Naive thymus-derived CD4-positive, alpha-beta T cell (primary cell): ENCODE measurements at regions not wholly inside any gene's neighbourhood (a gene's known extent, or its start where the extent isn't known, plus 50 kb on each side); places are given as distances from the start of the nearest gene placed in this dataset.

ENCODE experiments used
- ATAC-seq: fragments of 150-1000 bp; cut with Tn5 transposase; 2 replicates; pipeline ENCODE4 v1.10.0; 2021; ENCODE audit warnings: mild to moderate bottlenecking, moderate library complexity
- CTCF ChIA-PET: fragments of 350-600 bp; sonication (Branson Sonifier 250); formaldehyde crosslinking; loops from one replicate; lab custom pipeline; 2021; ENCODE audit warnings: antibody characterized with exemption; lab: Charles Lee
- POLR2A ChIA-PET: fragments of 350-600 bp; sonication (Branson Sonifier 250); formaldehyde crosslinking; loops from one replicate; lab custom pipeline; 2021; ENCODE audit warnings: antibody characterized with exemption, inconsistent platforms; lab: Charles Lee
- DNase-seq, 9 donors: peaks; one replicate each; pipeline versions ENCODE4 v3.0.0 to v3.0.0-alpha.2; 2020 to 2022; ENCODE audit warnings: mixed read lengths in 1 of 9
- H3K27ac ChIP-seq: one replicate; pipeline ENCODE4 v1.7.0; 2013; ENCODE audit warnings: mild to moderate bottlenecking, low read depth, low read length, moderate library complexity
- H3K27me3 ChIP-seq, 2 donors: one replicate each; pipeline ENCODE4 v1.7.0; 2013; ENCODE audit warnings: low read length in 2 of 2, mild to moderate bottlenecking in 2 of 2, moderate library complexity in 2 of 2; ENCODE audit not compliant: control insufficient read depth in 2 of 2, insufficient read depth in 2 of 2
- H3K36me3 ChIP-seq, 3 experiments: 1 replicate in 2 of 3; 2 replicates in 1 of 3; pipeline ENCODE4 v1.7.0; 2013; ENCODE audit warnings: low read length in 3 of 3, mild to moderate bottlenecking in 3 of 3, moderate library complexity in 1 of 3; ENCODE audit not compliant: insufficient read depth in 3 of 3, control insufficient read depth in 2 of 3
- H3K4me1 ChIP-seq, 2 donors: one replicate each; pipeline ENCODE4 v1.7.0; 2013; ENCODE audit warnings: low read length in 2 of 2, mild to moderate bottlenecking in 2 of 2, moderate library complexity in 1 of 2; ENCODE audit not compliant: control insufficient read depth in 2 of 2, insufficient read depth in 2 of 2
- H3K4me3 ChIP-seq: 2 replicates; pipeline ENCODE4 v1.7.0; 2013; ENCODE audit warnings: mild to moderate bottlenecking, low read length
- H3K9me3 ChIP-seq, 3 experiments: 1 replicate in 2 of 3; 2 replicates in 1 of 3; pipeline ENCODE4 v1.7.0; 2013; ENCODE audit warnings: low read length in 3 of 3; ENCODE audit not compliant: control insufficient read depth in 2 of 3
- H3K27ac Mint-ChIP-seq, 9 donors: one replicate each; pipeline ENCODE4 v1.8.0; 2020 to 2022; ENCODE audit warnings: mixed read lengths in 9 of 9, mild to moderate bottlenecking in 8 of 9, moderate library complexity in 5 of 9, inconsistent platforms in 2 of 9
- H3K27me3 Mint-ChIP-seq, 5 donors: one replicate each; pipeline ENCODE4 v1.8.0; 2021 to 2022; ENCODE audit warnings: mixed read lengths in 5 of 5, mild to moderate bottlenecking in 1 of 5
- H3K36me3 Mint-ChIP-seq, 5 donors: one replicate each; pipeline ENCODE4 v1.8.0; 2020 to 2022; ENCODE audit warnings: mixed read lengths in 5 of 5, mild to moderate bottlenecking in 3 of 5, inconsistent platforms in 1 of 5
- H3K4me1 Mint-ChIP-seq, 7 donors: one replicate each; pipeline ENCODE4 v1.8.0; 2020 to 2022; ENCODE audit warnings: mixed read lengths in 7 of 7, mild to moderate bottlenecking in 3 of 7, inconsistent platforms in 1 of 7
- H3K4me3 Mint-ChIP-seq, 10 donors: one replicate each; pipeline ENCODE4 v1.8.0; 2020 to 2022; ENCODE audit warnings: mild to moderate bottlenecking in 10 of 10, mixed read lengths in 10 of 10, moderate library complexity in 6 of 10, inconsistent platforms in 2 of 10
- H3K9me3 Mint-ChIP-seq, 11 donors: one replicate each; pipeline ENCODE4 v1.8.0; 2020 to 2022; ENCODE audit warnings: mixed read lengths in 11 of 11, mild to moderate bottlenecking in 4 of 11, inconsistent platforms in 1 of 11, moderate library complexity in 1 of 11
- intact Hi-C, 2 donors: fragments of 100-400 bp; cut with micrococcal nuclease; formaldehyde crosslinking; loops; one replicate each; pipeline ENCODE4 v1.15.1; 2023

GRCh38 chr12:4117386-4118016 lies 156.1 kb upstream of the CCND2 start:
- peaks cover 0 to 3% (median 0%) of the 10 kb centered on the region in 5 donors for H3K36me3 Mint-ChIP-seq
- H3K27me3 Mint-ChIP-seq, result no peaks in the 10 kb centered on the region
- peaks cover 25 to 69% (median 44%) of the 10 kb centered on the region in 7 donors for H3K4me1 Mint-ChIP-seq
- peak overlapping the region in 9 of 10 donors; percentile 71 to 87 (median 79) for H3K4me3 Mint-ChIP-seq
- Histone ChIP-seq H3K4me3 (peak overlapping the region; percentile 17), H3K4me1 (peaks cover 29 to 30% of the 10 kb centered on the region in 2 donors), H3K27ac (no peak overlapping the region), H3K9me3 (no peaks in the 10 kb centered on the region), H3K36me3 (no peaks in the 10 kb centered on the region), H3K27me3 (no peaks in the 10 kb centered on the region)
- intact Hi-C loops, result loop anchor here in 1 of 2 donors (1.0 kb wide), 1 partner anchor 10 kb away; no protein-coding TSS in a partner anchor
- CTCF ChIA-PET, result interaction anchor here (0.5 to 3.1 kb wide), 4 partner anchors 9 to 159 kb away, joined by 3 to 11 read pairs (median 3); no protein-coding TSS in a partner anchor
- DNase-seq (no peak), ATAC-seq (no peak)
- H3K9me3 Mint-ChIP-seq, result peaks cover 0 to 1% (median 0%) of the 10 kb centered on the region in 11 donors
- POLR2A ChIA-PET, result interaction anchor here (1.3 to 2.4 kb wide), 3 partner anchors 10 to 152 kb away, joined by 3 to 8 read pairs (median 7); no protein-coding TSS in a partner anchor
- H3K27ac Mint-ChIP-seq, result peak overlapping the region in 5 of 9 donors; percentile 66 to 86 (median 78)

GRCh38 chr12:4116251-4117111 lies 157.1 kb upstream of the CCND2 start:
- H3K27me3 ChIP-seq, result no peaks in the 10 kb centered on the region
- ChIA-PET CTCF (interaction anchor here (0.6 to 3.1 kb wide), 3 partner anchors 8 to 160 kb away, joined by 3 to 11 read pairs (median 3); no protein-coding TSS in a partner anchor), POLR2A (interaction anchor here (1.3 to 2.2 kb wide), 2 partner anchors 9 to 153 kb away, joined by 3 to 7 read pairs; no protein-coding TSS in a partner anchor)
- no peak overlapping the region for H3K27ac ChIP-seq
- H3K4me1 ChIP-seq, result peaks cover 29 to 30% of the 10 kb centered on the region in 2 donors
- peaks cover 0 to 1% (median 0%) of the 10 kb centered on the region in 11 donors for H3K9me3 Mint-ChIP-seq
- peak overlapping the region in 1 of 10 donors; percentile 13 for H3K4me3 Mint-ChIP-seq
- intact Hi-C loops, result no loop called here
- H3K36me3 ChIP-seq, result no peaks in the 10 kb centered on the region
- no peak overlapping the region for H3K4me3 ChIP-seq
- peaks cover 0 to 7% (median 0%) of the 10 kb centered on the region in 5 donors for H3K36me3 Mint-ChIP-seq
- DNase-seq (no peak), ATAC-seq (no peak)
- no peak overlapping the region for H3K27ac Mint-ChIP-seq
- H3K4me1 Mint-ChIP-seq, result peaks cover 25 to 75% (median 44%) of the 10 kb centered on the region in 7 donors
- no peaks in the 10 kb centered on the region for H3K27me3 Mint-ChIP-seq
- no peaks in the 10 kb centered on the region for H3K9me3 ChIP-seq

- POLR2A ChIA-PET, result no interaction called here
- no peak overlapping the region for H3K27ac ChIP-seq
- CTCF ChIA-PET, result interaction anchor here (0.6 kb wide), 1 partner anchor 131 kb away, joined by 3 read pairs; no protein-coding TSS in a partner anchor
- Mint-ChIP-seq H3K4me3 (peak overlapping the region in 3 of 10 donors; percentile 35 to 45 (median 35)), H3K9me3 (peaks cover 0 to 1% (median 0%) of the 10 kb centered on the region in 11 donors), H3K27ac (peak overlapping the region in 2 of 9 donors; percentile 12 to 33), H3K4me1 (peaks cover 25 to 78% (median 42%) of the 10 kb centered on the region in 7 donors), H3K27me3 (no peaks in the 10 kb centered on the region), H3K36me3 (peaks cover 0 to 7% (median 0%) of the 10 kb centered on the region in 5 donors)
- H3K4me3 ChIP-seq, result no peak overlapping the region
- peaks cover 29 to 30% of the 10 kb centered on the region in 2 donors for H3K4me1 ChIP-seq
- no peaks in the 10 kb centered on the region for H3K36me3 ChIP-seq
- intact Hi-C loops, result no loop called here
- DNase-seq (no peak), ATAC-seq (no peak)
- H3K27me3 ChIP-seq, result no peaks in the 10 kb centered on the region
- no peaks in the 10 kb centered on the region for H3K9me3 ChIP-seq
Measured at GRCh38 chr12:4115570-4115969, 158.0 kb upstream of the CCND2 start.

DNA sequence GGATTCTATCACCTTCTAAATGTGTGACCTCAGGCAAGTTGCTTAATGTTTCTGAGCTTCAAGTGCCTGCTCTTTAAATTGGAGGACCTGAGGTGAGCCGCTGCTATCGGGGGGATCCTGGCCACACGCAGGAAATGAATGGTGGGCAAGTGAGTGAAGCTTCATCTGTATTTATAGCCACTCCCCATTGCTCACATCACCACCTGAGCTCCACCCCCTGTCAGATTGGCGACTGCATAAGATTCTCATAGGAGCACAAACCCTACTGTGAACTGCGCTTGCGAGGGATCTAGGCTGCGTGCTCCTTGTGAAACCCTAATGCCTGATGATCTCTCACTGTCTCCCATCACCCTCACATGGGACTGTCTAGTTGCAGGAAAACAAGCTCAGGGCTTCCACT lies 158.6 kb upstream of the CCND2 start:
- H3K36me3 ChIP-seq, result no peaks in the 10 kb centered on the region
- no peak overlapping the region for H3K4me3 ChIP-seq
- Mint-ChIP-seq H3K27ac (no peak overlapping the region), H3K27me3 (no peaks in the 10 kb centered on the region), H3K36me3 (peaks cover 0 to 7% (median 0%) of the 10 kb centered on the region in 5 donors), H3K4me1 (peaks cover 25 to 77% (median 39%) of the 10 kb centered on the region in 7 donors), H3K4me3 (peak overlapping the region in 1 of 10 donors; percentile 30), H3K9me3 (peaks cover 0 to 1% (median 0%) of the 10 kb centered on the region in 11 donors)
- H3K27ac ChIP-seq, result no peak overlapping the region
- intact Hi-C loops, result no loop called here
- peaks cover 29 to 30% of the 10 kb centered on the region in 2 donors for H3K4me1 ChIP-seq
- H3K9me3 ChIP-seq, result no peaks in the 10 kb centered on the region
- ChIA-PET CTCF (no interaction called here), POLR2A (interaction anchor here (0.7 kb wide), 1 partner anchor 21 kb away, joined by 3 read pairs; no protein-coding TSS in a partner anchor)
- DNase-seq (no peak), ATAC-seq (no peak)
- no peaks in the 10 kb centered on the region for H3K27me3 ChIP-seq

GRCh38 chr12:4112734-4113325 lies 160.7 kb upstream of the CCND2 start:
- Mint-ChIP-seq H3K27me3 (no peaks in the 10 kb centered on the region), H3K4me1 (peaks cover 13 to 69% (median 21%) of the 10 kb centered on the region in 7 donors), H3K9me3 (peaks cover 0 to 1% (median 0%) of the 10 kb centered on the region in 11 donors), H3K36me3 (peaks cover 0 to 4% (median 4%) of the 10 kb centered on the region in 5 donors), H3K4me3 (no peak overlapping the region), H3K27ac (peak overlapping the region in 1 of 9 donors; percentile 39)
- no peaks in the 10 kb centered on the region for H3K27me3 ChIP-seq
- no peak overlapping the region for H3K4me3 ChIP-seq
- DNase-seq (no peak), ATAC-seq (no peak)
- intact Hi-C loops, result no loop called here
- peaks cover 12 to 13% of the 10 kb centered on the region in 2 donors for H3K4me1 ChIP-seq
- no peaks in the 10 kb centered on the region for H3K36me3 ChIP-seq
- POLR2A ChIA-PET, result interaction anchor here (0.9 kb wide), 1 partner anchor 11 kb away, joined by 3 read pairs; no protein-coding TSS in a partner anchor
- no peaks in the 10 kb centered on the region for H3K9me3 ChIP-seq
- CTCF ChIA-PET, result no interaction called here
- H3K27ac ChIP-seq, result no peak overlapping the region

DNA sequence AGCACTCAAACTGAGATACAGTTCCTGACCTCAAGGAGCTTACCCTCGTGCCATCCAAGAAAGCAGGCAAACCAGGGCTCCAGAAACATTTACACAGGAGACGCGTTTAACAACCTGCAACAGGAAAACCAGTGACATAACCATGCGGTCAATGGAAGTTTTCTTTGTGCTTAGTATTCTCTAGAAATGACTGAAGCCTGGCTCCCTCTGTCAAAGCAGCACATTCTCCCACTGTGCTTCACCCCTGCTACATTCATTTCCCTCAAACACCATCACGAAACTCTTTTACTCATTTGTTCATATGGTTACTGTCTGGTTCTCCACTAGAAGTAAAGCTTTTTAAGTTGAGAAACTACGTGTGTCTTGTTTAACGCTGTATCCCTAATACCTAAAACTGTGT lies 161.3 kb upstream of the CCND2 start:
- Mint-ChIP-seq H3K27me3 (no peaks in the 10 kb centered on the region), H3K4me1 (peaks cover 11 to 68% (median 21%) of the 10 kb centered on the region in 7 donors), H3K4me3 (peak overlapping the region in 1 of 10 donors; percentile 31), H3K27ac (peak overlapping the region in 1 of 9 donors; percentile 39), H3K9me3 (peaks cover 0 to 1% (median 0%) of the 10 kb centered on the region in 11 donors), H3K36me3 (peaks cover 0 to 4% (median 4%) of the 10 kb centered on the region in 5 donors)
- Histone ChIP-seq H3K27ac (no peak overlapping the region), H3K36me3 (no peaks in the 10 kb centered on the region), H3K27me3 (no peaks in the 10 kb centered on the region), H3K4me3 (no peak overlapping the region), H3K9me3 (no peaks in the 10 kb centered on the region), H3K4me1 (peaks cover 9 to 10% of the 10 kb centered on the region in 2 donors)
- ChIA-PET POLR2A (no interaction called here), CTCF (interaction anchor here (7.5 kb wide), 1 partner anchor 165 kb away, joined by 69 read pairs; no protein-coding TSS in a partner anchor)
- intact Hi-C loops, result no loop called here
- DNase-seq, result no peak
- no peak for ATAC-seq
